ENCODE measurements at regions not wholly inside any gene's neighbourhood (a gene's known extent, or its start where the extent isn't known, plus 50 kb on each side); places are given as distances from the start of the nearest gene placed in this dataset.
A peak's percentile ranks its signal among the peaks of the same experiment; 100 is the strongest.

DNA sequence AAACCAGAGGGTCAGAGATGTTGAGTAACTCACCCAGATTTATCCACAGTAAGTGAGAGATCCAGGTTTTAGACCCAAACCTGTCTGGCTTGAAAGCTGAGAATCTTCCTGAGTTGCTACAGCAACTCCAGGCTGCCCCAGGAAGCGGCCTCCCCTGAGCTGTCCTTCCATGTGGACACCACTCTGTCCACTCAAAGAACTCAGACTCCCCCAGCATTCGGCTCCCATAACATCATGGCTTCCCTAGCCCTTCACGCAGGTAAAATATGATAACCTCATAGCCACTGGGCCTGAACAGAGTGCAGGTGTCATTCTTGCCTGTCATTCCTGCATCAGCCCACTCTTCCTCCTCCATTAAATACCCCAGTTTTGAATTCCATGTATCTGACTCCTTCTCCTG, 657.8 kb downstream of the TBC1D22A start:
- H3K79me2 ChIP-seq (ENCODE audit: insufficient read depth, low read length), result no peaks in the 10 kb centered on the region
- intact Hi-C loops (cut with micrococcal nuclease; ENCODE audit: unreplicated experiment) (no loop called here), in situ Hi-C loops (cut with HindIII; ENCODE audit: extremely low pct_ligation_motif_present, low pct_unique_long_range_greater_than_20kb) (no loop called here)
- no peak for DNase-seq (ENCODE audit: low spot score)
- ChIA-PET CTCF (ENCODE audit: low intra/inter-chr PET ratio, low total read pairs) (no interaction called here), POLR2A (no interaction called here)
- no TSS peak for BruUV-seq (replicated peaks)
- H3K36me3 ChIP-seq (replicated peaks in 1 of 2; ENCODE audit: control insufficient read depth in 1 of 2, insufficient read depth in 2 of 2, low read length in 2 of 2), result no peaks in the 10 kb centered on the region
- ATAC-seq, result no peak
- H3K27ac ChIP-seq (ENCODE audit: extremely low read length, insufficient read depth, low read length), result no peak overlapping the region
- no peak overlapping the region for H3K4me3 ChIP-seq (replicated peaks in 1 of 3; ENCODE audit: insufficient read depth in 1 of 3, low read depth in 2 of 3, low read length in 3 of 3)
- no peaks in the 10 kb centered on the region for H4K20me1 ChIP-seq (ENCODE audit: insufficient read depth, low read length)
- no peak overlapping the region for H3K9ac ChIP-seq (ENCODE audit: insufficient read depth, low read depth, low read length)
- H3K4me1 ChIP-seq (ENCODE audit: insufficient read depth, low read length), result no peaks in the 10 kb centered on the region
- H2AFZ ChIP-seq (ENCODE audit: low read length), result no peak overlapping the region
- H3K9me3 ChIP-seq (ENCODE audit: low read length), result no peaks in the 10 kb centered on the region
- H3K27me3 ChIP-seq (ENCODE audit: control insufficient read depth in 1 of 2, insufficient read depth in 2 of 2, low read length in 2 of 2), result peaks cover 1 to 16% of the 10 kb centered on the region in 2 experiments; a peak in 2 of 5 replicates
- TF ChIP-seq IKZF4 (CRISPR knock-in tag; IDR thresholded peaks at IDR 0.05; ENCODE audit: borderline replicate concordance, low read depth, not compliant biosample characterization), result no peak
- TF ChIP-seq ZBTB37 (CRISPR knock-in tag; IDR thresholded peaks at IDR 0.05), result no peak
- no peak for TF ChIP-seq NFE2 (CRISPR knock-in tag; IDR thresholded peaks at IDR 0.05)
- no peak for FAIRE-seq
- WGBS (ENCODE audit: low lambda C conversion rate), result 0% methylated on average over 3 of the region's 3 CpGs
- no peak overlapping the region for H3K4me2 ChIP-seq (ENCODE audit: low read depth, low read length)

DNA sequence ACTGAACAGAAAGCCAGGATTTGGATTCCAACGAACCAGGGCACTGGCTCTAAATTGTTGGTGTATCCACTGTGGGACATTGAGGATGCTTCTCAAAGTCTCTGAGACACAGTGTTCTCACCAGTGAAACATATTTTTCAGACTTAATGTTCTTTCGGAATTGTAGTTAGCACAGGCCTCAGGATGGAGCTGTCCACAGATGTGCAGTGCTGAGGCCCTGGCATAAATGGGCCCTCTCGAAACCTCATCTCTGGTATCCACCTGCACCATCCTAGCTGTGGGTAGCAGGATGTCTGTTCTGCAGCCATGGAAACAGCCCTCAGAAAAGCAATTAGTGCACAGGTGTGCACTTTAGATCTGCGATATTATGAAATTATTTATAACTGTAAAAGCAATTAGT, 656.8 kb downstream of the TBC1D22A start:
- H3K36me3 ChIP-seq (replicated peaks in 1 of 2; ENCODE audit: control insufficient read depth in 1 of 2, insufficient read depth in 2 of 2, low read length in 2 of 2), result no peaks in the 10 kb centered on the region
- no peaks in the 10 kb centered on the region for H4K20me1 ChIP-seq (ENCODE audit: insufficient read depth, low read length)
- H3K4me2 ChIP-seq (ENCODE audit: low read depth, low read length), result no peak overlapping the region
- no peak overlapping the region for H3K27ac ChIP-seq (ENCODE audit: extremely low read length, insufficient read depth, low read length)
- POLR2A ChIA-PET, result no interaction called here
- no peak overlapping the region for H3K4me3 ChIP-seq (replicated peaks in 1 of 3; ENCODE audit: insufficient read depth in 1 of 3, low read depth in 2 of 3, low read length in 3 of 3)
- H3K9me3 ChIP-seq (ENCODE audit: low read length), result no peaks in the 10 kb centered on the region
- CTCF ChIA-PET (ENCODE audit: low intra/inter-chr PET ratio, low total read pairs), result no interaction called here
- H3K9ac ChIP-seq (ENCODE audit: insufficient read depth, low read depth, low read length), result no peak overlapping the region
- H3K4me1 ChIP-seq (ENCODE audit: insufficient read depth, low read length), result no peaks in the 10 kb centered on the region
- DNase-seq (ENCODE audit: low spot score) (no peak), FAIRE-seq (no peak), ATAC-seq (no peak)
- peaks cover 1 to 16% of the 10 kb centered on the region in 2 experiments; a peak in 1 of 5 replicates for H3K27me3 ChIP-seq (ENCODE audit: control insufficient read depth in 1 of 2, insufficient read depth in 2 of 2, low read length in 2 of 2)
- H3K79me2 ChIP-seq (ENCODE audit: insufficient read depth, low read length), result no peaks in the 10 kb centered on the region
- in situ Hi-C loops (cut with HindIII; ENCODE audit: extremely low pct_ligation_motif_present, low pct_unique_long_range_greater_than_20kb) (no loop called here), intact Hi-C loops (cut with micrococcal nuclease; ENCODE audit: unreplicated experiment) (no loop called here)
- 4% methylated on average over 4 of the region's 4 CpGs for WGBS (ENCODE audit: low lambda C conversion rate)
- no TSS peak for BruUV-seq (replicated peaks)
- no peak overlapping the region for H2AFZ ChIP-seq (ENCODE audit: low read length)
- peak; percentile 53; the same call in 1 of the 2 replicates for TF ChIP-seq MIER2 (CRISPR knock-in tag; IDR thresholded peaks at IDR 0.05)
- TF ChIP-seq MATR3 (CRISPR knock-in tag; IDR thresholded peaks at IDR 0.05), result no peak
- TF ChIP-seq, protein P1, sequence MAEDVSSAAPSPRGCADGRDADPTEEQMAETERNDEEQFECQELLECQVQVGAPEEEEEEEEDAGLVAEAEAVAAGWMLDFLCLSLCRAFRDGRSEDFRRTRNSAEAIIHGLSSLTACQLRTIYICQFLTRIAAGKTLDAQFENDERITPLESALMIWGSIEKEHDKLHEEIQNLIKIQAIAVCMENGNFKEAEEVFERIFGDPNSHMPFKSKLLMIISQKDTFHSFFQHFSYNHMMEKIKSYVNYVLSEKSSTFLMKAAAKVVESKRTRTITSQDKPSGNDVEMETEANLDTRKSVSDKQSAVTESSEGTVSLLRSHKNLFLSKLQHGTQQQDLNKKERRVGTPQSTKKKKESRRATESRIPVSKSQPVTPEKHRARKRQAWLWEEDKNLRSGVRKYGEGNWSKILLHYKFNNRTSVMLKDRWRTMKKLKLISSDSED (CRISPR knock-in tag; IDR thresholded peaks at IDR 0.05), result no peak
- peak; percentile 38 to 87 for TF ChIP-seq REST (IDR thresholded peaks at IDR 0.05; ENCODE audit: borderline replicate concordance in 1 of 2, low read depth in 1 of 2, low read length in 2 of 2)
- TF ChIP-seq SRF (IDR thresholded peaks at IDR 0.05; ENCODE audit: low read depth, low read length), result no peak

All from HepG2 (cell line).